ENCODE measurements at regions not wholly inside any gene's neighbourhood (a gene's known extent, or its start where the extent isn't known, plus 50 kb on each side); places are given as distances from the start of the nearest gene placed in this dataset.

DNA sequence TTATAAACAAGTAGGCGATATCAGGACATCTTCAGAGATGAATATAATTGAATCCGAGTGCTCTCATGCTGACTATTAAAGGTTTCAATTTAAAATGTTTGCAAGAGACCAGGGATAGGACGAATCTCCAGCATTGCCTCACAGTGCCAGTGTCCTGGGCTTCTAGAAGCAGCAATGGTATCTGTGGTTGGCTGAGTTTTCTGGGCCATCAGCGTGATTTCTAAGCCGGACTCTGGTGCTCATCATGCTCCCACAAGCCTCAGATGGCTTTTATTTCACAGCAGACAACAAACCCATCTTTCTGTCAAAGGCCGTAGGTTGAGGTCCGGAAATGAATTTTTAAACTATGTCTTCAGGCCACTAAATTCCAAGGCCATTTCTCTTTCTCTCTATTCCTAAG, 187.7 kb downstream of the FOXO1 start:
- FAIRE-seq = no peak
- Histone ChIP-seq H3K27ac (ENCODE audit: control insufficient read depth, insufficient read depth, low read length) (no peak overlapping the region), H3K4me2 (ENCODE audit: control insufficient read depth, extremely low read depth, insufficient read depth, low read depth, low read length) (no peak overlapping the region), H3K9me1 (ENCODE audit: control insufficient read depth, extremely low read depth, insufficient read depth, low read length) (no peaks in the 10 kb centered on the region), H3K27me3 (ENCODE audit: control insufficient read depth, extremely low read depth, insufficient read depth, low read length) (no peaks in the 10 kb centered on the region), H3K9ac (ENCODE audit: control insufficient read depth, extremely low read depth, insufficient read depth, low read length) (no peak overlapping the region), H3K4me1 (ENCODE audit: control insufficient read depth, extremely low read depth, insufficient read depth, low read length) (no peaks in the 10 kb centered on the region), H2AFZ (ENCODE audit: control insufficient read depth, low read length) (no peak overlapping the region), H3K4me3 (ENCODE audit: control insufficient read depth in 2 of 3, extremely low read depth in 1 of 3, insufficient read depth in 2 of 3, low read depth in 1 of 3, low read length in 3 of 3) (no peak overlapping the region), H3K36me3 (ENCODE audit: control insufficient read depth in 2 of 2, extremely low read depth in 1 of 2, insufficient read depth in 2 of 2, low read length in 2 of 2) (no peaks in the 10 kb centered on the region), H3K9me3 (ENCODE audit: control insufficient read depth, low read depth, low read length) (no peaks in the 10 kb centered on the region), H4K20me1 (ENCODE audit: control insufficient read depth, extremely low read depth, insufficient read depth, low read length) (no peaks in the 10 kb centered on the region), H3K79me2 (ENCODE audit: control insufficient read depth, insufficient read depth, low read length) (no peaks in the 10 kb centered on the region)
- TF ChIP-seq, protein P1, sequence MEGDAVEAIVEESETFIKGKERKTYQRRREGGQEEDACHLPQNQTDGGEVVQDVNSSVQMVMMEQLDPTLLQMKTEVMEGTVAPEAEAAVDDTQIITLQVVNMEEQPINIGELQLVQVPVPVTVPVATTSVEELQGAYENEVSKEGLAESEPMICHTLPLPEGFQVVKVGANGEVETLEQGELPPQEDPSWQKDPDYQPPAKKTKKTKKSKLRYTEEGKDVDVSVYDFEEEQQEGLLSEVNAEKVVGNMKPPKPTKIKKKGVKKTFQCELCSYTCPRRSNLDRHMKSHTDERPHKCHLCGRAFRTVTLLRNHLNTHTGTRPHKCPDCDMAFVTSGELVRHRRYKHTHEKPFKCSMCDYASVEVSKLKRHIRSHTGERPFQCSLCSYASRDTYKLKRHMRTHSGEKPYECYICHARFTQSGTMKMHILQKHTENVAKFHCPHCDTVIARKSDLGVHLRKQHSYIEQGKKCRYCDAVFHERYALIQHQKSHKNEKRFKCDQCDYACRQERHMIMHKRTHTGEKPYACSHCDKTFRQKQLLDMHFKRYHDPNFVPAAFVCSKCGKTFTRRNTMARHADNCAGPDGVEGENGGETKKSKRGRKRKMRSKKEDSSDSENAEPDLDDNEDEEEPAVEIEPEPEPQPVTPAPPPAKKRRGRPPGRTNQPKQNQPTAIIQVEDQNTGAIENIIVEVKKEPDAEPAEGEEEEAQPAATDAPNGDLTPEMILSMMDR (optimal IDR thresholded peaks at IDR 0.05 in 1 of 3, IDR thresholded peaks at IDR 0.05 in 1 of 3, conservative IDR thresholded peaks at IDR 0.05 in 1 of 3; ENCODE audit: extremely low read depth in 1 of 3, insufficient read depth in 2 of 3, low read length in 3 of 3) = no peak
- TF ChIP-seq EZH2 (IDR thresholded peaks at IDR 0.05; ENCODE audit: low read length) = no peak
- dilution Hi-C loops (cut with MboI; ENCODE audit: extremely low pct_ligation_motif_present, low sequenced_read_pairs) = no loop called here
- DNase-seq (ENCODE audit: low read depth, low spot score) = no peak

DNA sequence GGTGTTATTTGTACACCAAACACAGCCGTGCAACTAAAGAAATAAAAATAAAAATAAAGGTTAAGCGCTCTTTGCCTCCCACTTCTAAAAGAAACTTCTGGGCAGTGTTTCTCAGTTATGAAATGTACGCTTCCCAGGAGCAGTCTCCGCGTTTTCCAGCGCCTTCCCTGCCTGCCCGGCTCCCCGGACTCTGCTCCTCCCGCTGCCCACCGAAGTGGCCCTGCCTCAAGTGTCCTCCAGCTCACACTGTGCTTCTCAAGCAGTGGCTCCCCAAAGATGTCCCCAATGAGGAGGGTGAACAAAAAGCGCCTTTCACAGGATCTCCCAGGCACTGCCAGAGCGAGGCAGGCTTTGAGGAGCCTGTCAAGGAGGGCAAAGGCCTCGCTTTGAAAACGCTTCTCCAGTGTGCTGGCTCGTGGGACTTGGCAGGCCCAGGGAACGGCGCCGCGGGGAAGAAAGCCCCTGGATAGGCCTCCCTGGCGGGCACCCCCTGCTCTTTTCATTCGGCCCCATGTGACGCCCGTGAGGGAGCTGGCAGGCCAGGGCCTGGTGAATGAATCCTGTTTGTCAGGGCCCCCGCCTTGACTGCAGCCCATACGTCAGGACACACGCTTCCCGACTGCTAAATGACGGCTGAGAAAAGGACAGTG, 187.1 kb downstream of the FOXO1 start:
- Histone ChIP-seq H3K9me3 (ENCODE audit: control insufficient read depth, low read depth, low read length) (no peaks in the 10 kb centered on the region), H3K27ac (ENCODE audit: control insufficient read depth, insufficient read depth, low read length) (no peak overlapping the region), H3K4me2 (ENCODE audit: control insufficient read depth, extremely low read depth, insufficient read depth, low read depth, low read length) (no peak overlapping the region), H3K4me1 (ENCODE audit: control insufficient read depth, extremely low read depth, insufficient read depth, low read length) (no peaks in the 10 kb centered on the region), H3K4me3 (ENCODE audit: control insufficient read depth in 2 of 3, extremely low read depth in 1 of 3, insufficient read depth in 2 of 3, low read depth in 1 of 3, low read length in 3 of 3) (no peak overlapping the region), H3K79me2 (ENCODE audit: control insufficient read depth, insufficient read depth, low read length) (no peaks in the 10 kb centered on the region), H3K27me3 (ENCODE audit: control insufficient read depth, extremely low read depth, insufficient read depth, low read length) (no peaks in the 10 kb centered on the region), H2AFZ (ENCODE audit: control insufficient read depth, low read length) (no peak overlapping the region), H4K20me1 (ENCODE audit: control insufficient read depth, extremely low read depth, insufficient read depth, low read length) (no peaks in the 10 kb centered on the region), H3K9me1 (ENCODE audit: control insufficient read depth, extremely low read depth, insufficient read depth, low read length) (no peaks in the 10 kb centered on the region), H3K9ac (ENCODE audit: control insufficient read depth, extremely low read depth, insufficient read depth, low read length) (no peak overlapping the region), H3K36me3 (ENCODE audit: control insufficient read depth in 2 of 2, extremely low read depth in 1 of 2, insufficient read depth in 2 of 2, low read length in 2 of 2) (no peaks in the 10 kb centered on the region)
- dilution Hi-C loops (cut with MboI; ENCODE audit: extremely low pct_ligation_motif_present, low sequenced_read_pairs) = no loop called here
- no peak for FAIRE-seq
- DNase-seq (ENCODE audit: low read depth, low spot score) = no peak
- TF ChIP-seq, protein P1 (optimal IDR thresholded peaks at IDR 0.05 in 1 of 3, IDR thresholded peaks at IDR 0.05 in 1 of 3, conservative IDR thresholded peaks at IDR 0.05 in 1 of 3; ENCODE audit: extremely low read depth in 1 of 3, insufficient read depth in 2 of 3, low read length in 3 of 3) = no peak
- TF ChIP-seq EZH2 (IDR thresholded peaks at IDR 0.05; ENCODE audit: low read length) = no peak

Data from keratinocyte (primary cell).